Right lobe of liver (tissue), 6 donors: ENCODE measurements at regions not wholly inside any gene's neighbourhood (a gene's known extent, or its start where the extent isn't known, plus 50 kb on each side); places are given as distances from the start of the nearest gene placed in this dataset.
"Not testable (repeated sequence)": the region's sequence is repeated elsewhere in the genome, so short reads cannot be mapped to it uniquely, and the experiment has no call there.

ENCODE experiments used
- ATAC-seq, 4 donors: fragments of 200-7000 bp; cut with Tn5 transposase; one replicate each; pipeline ENCODE4 v1.9.1; 2020; ENCODE audit warnings: mild to moderate bottlenecking in 4 of 4, moderate library complexity in 4 of 4
- DNase-seq, 3 donors: peaks; one replicate each; pipeline ENCODE4 v3.0.0-alpha.2; 2020
- H3K27ac ChIP-seq, 3 donors: fragments of 200-600 bp; one replicate each; pipeline ENCODE4 v1.8.0; 2022
- H3K27me3 ChIP-seq, 2 donors: fragments of 200-600 bp; one replicate each; pipeline ENCODE4 v1.8.0; 2022
- H3K36me3 ChIP-seq, 4 donors: fragments of 200-600 bp; sonication (generic) in 1 of 4; one replicate each; pipeline versions ENCODE4 v1.5.1 to v1.8.0; 2017 to 2022; ENCODE audit warnings: control low read depth in 1 of 4
- H3K4me1 ChIP-seq, 4 donors: fragments of 200-600 bp; sonication (generic) in 1 of 4; one replicate each; pipeline versions ENCODE4 v1.5.1 to v1.8.0; 2017 to 2022; ENCODE audit warnings: control low read depth in 1 of 4
- H3K4me3 ChIP-seq, 3 donors: fragments of 200-600 bp; one replicate each; pipeline ENCODE4 v1.8.0; 2022
- H3K9me3 ChIP-seq, 4 donors: fragments of 200-600 bp; sonication (generic) in 1 of 4; one replicate each; pipeline versions ENCODE4 v1.5.1 to v1.8.0; 2017 to 2022; ENCODE audit warnings: control low read depth in 1 of 4
- POLR2A ChIP-seq: fragments of 450-650 bp; IDR thresholded peaks from one replicate; pipeline ENCODE4 v1.6.1; 2017; ENCODE audit warnings: antibody characterized with exemption, mild to moderate bottlenecking
- WGBS: methylation state at CpG from one replicate; pipeline ENCODE4 v1.1.6; 2018; ENCODE audit warnings: low coverage, low lambda C conversion rate; ENCODE audit not compliant: insufficient coverage; ENCODE audit errors: missing lambda C conversion rate; 5-methylcytosine and 5-hydroxymethylcytosine counted together
- intact Hi-C, 2 donors: fragments of 100-400 bp; cut with DNase I; formaldehyde crosslinking; loops; one replicate each; pipeline versions ENCODE4 v1.11.2 to v1.14.1; 2022
- TF ChIP-seq, protein P1 (sequence below), 4 donors: fragments of 200-600 bp in 3 of 4; fragments of 450-650 bp in 1 of 4; IDR thresholded peaks; one replicate each; pipeline versions ENCODE4 v1.5.1 to v1.8.0; 2016 to 2022; ENCODE audit warnings: antibody characterized with exemption in 4 of 4, mild to moderate bottlenecking in 2 of 4
- donor health status: DM: no; HTN: yes; CAD: no.
- donor health status: DM: no; HTN: no; CAD: no.
- donor health status: DM: no; HTN: no; CAD: no.
- donor health status: DM: no; HTN: yes; CAD: no.
- donor health status: DM: no; HTN: yes; CAD: no.

GRCh38 chr6:12536416-12536815 lies 180.2 kb upstream of the PHACTR1 start:
- Histone ChIP-seq H3K36me3 (no peaks in the 10 kb centered on the region), H3K27ac (no peak overlapping the region), H3K9me3 (no peaks in the 10 kb centered on the region), H3K27me3 (no peaks in the 10 kb centered on the region), H3K4me1 (peaks cover 0 to 21% (median 9%) of the 10 kb centered on the region in 4 donors), H3K4me3 (no peak overlapping the region)
- DNase-seq (no peak), ATAC-seq (no peak)
- intact Hi-C loops: no loop called here
- 75% methylated on average over 5 of the region's 5 CpGs for WGBS
- TF ChIP-seq, protein P1, sequence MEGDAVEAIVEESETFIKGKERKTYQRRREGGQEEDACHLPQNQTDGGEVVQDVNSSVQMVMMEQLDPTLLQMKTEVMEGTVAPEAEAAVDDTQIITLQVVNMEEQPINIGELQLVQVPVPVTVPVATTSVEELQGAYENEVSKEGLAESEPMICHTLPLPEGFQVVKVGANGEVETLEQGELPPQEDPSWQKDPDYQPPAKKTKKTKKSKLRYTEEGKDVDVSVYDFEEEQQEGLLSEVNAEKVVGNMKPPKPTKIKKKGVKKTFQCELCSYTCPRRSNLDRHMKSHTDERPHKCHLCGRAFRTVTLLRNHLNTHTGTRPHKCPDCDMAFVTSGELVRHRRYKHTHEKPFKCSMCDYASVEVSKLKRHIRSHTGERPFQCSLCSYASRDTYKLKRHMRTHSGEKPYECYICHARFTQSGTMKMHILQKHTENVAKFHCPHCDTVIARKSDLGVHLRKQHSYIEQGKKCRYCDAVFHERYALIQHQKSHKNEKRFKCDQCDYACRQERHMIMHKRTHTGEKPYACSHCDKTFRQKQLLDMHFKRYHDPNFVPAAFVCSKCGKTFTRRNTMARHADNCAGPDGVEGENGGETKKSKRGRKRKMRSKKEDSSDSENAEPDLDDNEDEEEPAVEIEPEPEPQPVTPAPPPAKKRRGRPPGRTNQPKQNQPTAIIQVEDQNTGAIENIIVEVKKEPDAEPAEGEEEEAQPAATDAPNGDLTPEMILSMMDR (IDR thresholded peaks at IDR 0.05): no peak
- TF ChIP-seq POLR2A: no peak

- Histone ChIP-seq H3K36me3 (no peaks in the 10 kb centered on the region), H3K4me3 (no peak overlapping the region), H3K27me3 (no peaks in the 10 kb centered on the region), H3K9me3 (no peaks in the 10 kb centered on the region), H3K4me1 (peaks cover 0 to 21% (median 9%) of the 10 kb centered on the region in 4 donors), H3K27ac (peak overlapping the region in 2 of 3 donors; percentile 67 to 75)
- intact Hi-C loops: no loop called here
- TF ChIP-seq POLR2A: no peak
- TF ChIP-seq, protein P1 (IDR thresholded peaks at IDR 0.05): no peak
- peak in 3 of 4 donors; percentile 7 to 14 (median 8) for ATAC-seq
- WGBS: 51% methylated on average over 5 of the region's 5 CpGs
- no peak for DNase-seq
Observed at GRCh38 chr6:12537389-12537788, 179.2 kb upstream of the PHACTR1 start.

DNA sequence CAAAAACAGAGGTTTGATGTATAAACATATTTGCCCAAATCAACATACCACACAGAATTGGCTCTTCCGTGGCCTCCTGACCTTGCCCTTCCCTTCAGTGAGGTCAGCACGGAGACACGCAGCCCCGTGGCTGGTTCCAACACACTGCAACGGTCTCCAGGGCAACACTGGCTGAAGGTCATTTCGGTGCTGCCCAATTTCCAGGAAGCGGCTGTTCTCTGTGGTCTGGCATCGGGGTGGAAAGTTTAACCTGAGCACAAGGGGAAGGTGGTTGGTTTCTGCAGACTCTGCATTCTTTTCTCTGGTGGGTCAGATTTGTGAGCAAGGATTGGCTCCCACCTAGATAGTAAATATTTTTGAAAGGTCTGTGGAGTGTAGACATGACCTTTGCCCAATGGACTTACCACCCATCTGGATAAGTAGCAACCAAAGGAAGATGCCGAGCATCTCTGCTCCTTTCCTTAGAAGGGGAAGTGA lies 177.6 kb upstream of the PHACTR1 start:
- DNase-seq (peak; percentile 88 to 92 (median 88)), ATAC-seq (peak; percentile 94 to 98 (median 95))
- no peak overlapping the region for H3K4me3 ChIP-seq
- intact Hi-C loops: no loop called here
- no peaks in the 10 kb centered on the region for H3K27me3 ChIP-seq
- H3K4me1 ChIP-seq: peaks cover 0 to 21% (median 9%) of the 10 kb centered on the region in 4 donors
- no peaks in the 10 kb centered on the region for H3K36me3 ChIP-seq
- WGBS: 8% methylated on average over 8 of the region's 9 CpGs
- TF ChIP-seq POLR2A: no peak
- TF ChIP-seq, protein P1 (IDR thresholded peaks at IDR 0.05): no peak
- H3K9me3 ChIP-seq: no peaks in the 10 kb centered on the region
- peak overlapping the region; percentile 37 to 75 (median 67) for H3K27ac ChIP-seq

DNA sequence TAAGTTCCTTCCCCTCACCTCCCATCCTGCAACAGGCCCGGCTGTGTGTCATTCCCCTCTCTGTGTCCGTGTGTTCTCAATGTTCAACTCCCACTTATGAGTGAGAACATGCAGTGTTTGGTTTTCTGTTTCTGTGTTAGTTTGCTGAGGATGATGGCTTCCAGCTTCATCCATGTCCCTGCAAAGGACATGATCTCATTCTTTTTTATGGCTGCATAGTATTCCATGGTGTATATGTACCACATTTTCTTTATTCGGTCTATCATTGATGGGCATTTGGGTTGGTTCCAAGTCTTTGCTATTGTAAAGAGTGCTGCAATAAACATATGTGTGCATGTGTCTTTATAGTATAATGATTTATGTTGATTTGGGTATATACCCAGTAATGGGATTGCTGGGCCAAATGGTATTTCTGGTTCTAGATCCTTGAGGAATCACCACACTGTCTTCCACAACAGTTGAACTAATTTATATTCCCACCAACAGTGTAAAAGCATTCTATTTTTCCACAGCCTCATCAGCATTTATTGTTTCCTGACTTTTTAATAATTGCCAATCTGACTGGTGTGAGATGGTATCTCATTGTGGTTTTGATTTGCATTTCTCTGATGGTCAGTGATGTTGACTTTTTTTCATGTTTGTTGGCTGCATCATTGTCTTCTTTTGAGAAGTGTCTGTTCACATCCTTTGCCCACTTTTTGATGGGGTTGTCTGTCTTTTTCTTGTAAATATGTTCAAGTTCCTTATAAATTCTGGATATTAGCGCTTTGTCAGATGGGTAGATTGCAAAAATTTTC lies 174.1 kb upstream of the PHACTR1 start:
- H3K36me3 ChIP-seq, H3K9me3 ChIP-seq, ATAC-seq, intact Hi-C loops, H3K27ac ChIP-seq, DNase-seq, H3K4me3 ChIP-seq, H3K27me3 ChIP-seq: not testable (repeated sequence)
- H3K4me1 ChIP-seq: peaks cover 0 to 20% (median 9%) of the 10 kb centered on the region in 4 donors
- WGBS: 95% methylated on average over 4 of the region's 4 CpGs

DNA sequence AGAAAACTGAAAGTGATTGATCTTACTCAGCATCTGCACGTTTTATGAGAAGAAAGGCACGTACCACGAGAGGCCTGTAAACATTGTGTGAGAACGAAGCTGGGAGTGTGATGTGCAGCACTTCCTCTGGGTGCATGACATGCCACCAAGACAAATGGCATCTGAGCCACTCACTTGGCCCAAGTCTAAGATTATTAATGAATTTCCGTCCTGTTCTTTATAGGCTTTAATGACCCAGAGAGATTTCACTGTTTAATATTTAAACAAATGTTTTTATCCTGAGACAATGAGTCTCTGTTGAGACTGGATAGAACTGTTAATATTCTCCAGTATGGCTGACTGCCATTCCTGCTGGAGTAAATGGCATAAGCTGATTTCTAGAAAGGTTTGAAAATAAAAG lies 172.6 kb upstream of the PHACTR1 start:
- no peak overlapping the region for H3K4me3 ChIP-seq
- intact Hi-C loops: no loop called here
- no peak for DNase-seq
- no peaks in the 10 kb centered on the region for H3K36me3 ChIP-seq
- H3K27ac ChIP-seq: no peak overlapping the region
- peaks cover 0 to 8% (median 4%) of the 10 kb centered on the region in 4 donors for H3K4me1 ChIP-seq
- no peaks in the 10 kb centered on the region for H3K27me3 ChIP-seq
- 65% methylated on average over 5 of the region's 5 CpGs for WGBS
- TF ChIP-seq, protein P1 (IDR thresholded peaks at IDR 0.05): no peak
- TF ChIP-seq POLR2A: no peak
- peak in 2 of 4 donors; percentile 24 to 29 for ATAC-seq
- H3K9me3 ChIP-seq: no peaks in the 10 kb centered on the region
